ENCODE measurements at regions not wholly inside any gene's neighbourhood (a gene's known extent, or its start where the extent isn't known, plus 50 kb on each side); places are given as distances from the start of the nearest gene placed in this dataset.

GRCh38 chr10:106267591-106267990, 896.9 kb downstream of the SORCS1 start:
- TF ChIP-seq FOXA1 (IDR thresholded peaks at IDR 0.05) = no peak
- no peak for TF ChIP-seq PKNOX1 (IDR thresholded peaks at IDR 0.05)
- TF ChIP-seq NFRKB (IDR thresholded peaks at IDR 0.05) = no peak
- TF ChIP-seq BHLHE40 (IDR thresholded peaks at IDR 0.05; ENCODE audit: borderline replicate concordance) = no peak
- no peak for TF ChIP-seq FOXK2 (IDR thresholded peaks at IDR 0.05)
- TF ChIP-seq TARDBP (IDR thresholded peaks at IDR 0.05) = no peak
- TF ChIP-seq ZNF384 (IDR thresholded peaks at IDR 0.05) = no peak
- no peak for TF ChIP-seq SP1 (IDR thresholded peaks at IDR 0.05)
- no peak for TF ChIP-seq FOXM1 (IDR thresholded peaks at IDR 0.05; ENCODE audit: borderline replicate concordance)
- TF ChIP-seq LEF1 (IDR thresholded peaks at IDR 0.05; ENCODE audit: borderline replicate concordance) = no peak
- TF ChIP-seq SUZ12 (IDR thresholded peaks at IDR 0.05) = no peak
- no peak for TF ChIP-seq CTBP1 (IDR thresholded peaks at IDR 0.05; ENCODE audit: borderline replicate concordance)

Measured in HEK293T (cell line).